IMR-90 (cell line): ENCODE measurements at regions not wholly inside any gene's neighbourhood (a gene's known extent, or its start where the extent isn't known, plus 50 kb on each side); places are given as distances from the start of the nearest gene placed in this dataset.

Experiments used
- ATAC-seq: fragments of 200-7000 bp; cut with Tn5 transposase; 2 replicates; pipeline ENCODE4 v1.9.1; 2020; ENCODE audit warnings: low read depth, mild to moderate bottlenecking, moderate library complexity
- BruUV-seq: library from RNA; stranded (reverse); fragments of 400-500 nt; replicated peaks from 2 replicates; lab custom pipeline; 2021; lab: Mats Ljungman, UMichigan
- CTCF ChIA-PET: fragments of 300-600 bp; formaldehyde crosslinking; extraction: SDS; loops from one replicate; lab custom pipeline; 2021; ENCODE audit warnings: antibody characterized with exemption; lab: Yijun Ruan, JAX
- POLR2A ChIA-PET: fragments of 300-600 bp; sonication (Branson Sonifier 250); formaldehyde crosslinking; loops from one replicate; lab custom pipeline; 2022; ENCODE audit warnings: antibody characterized with exemption; ENCODE audit not compliant: unreplicated experiment; lab: Charles Lee
- DNase-seq: peaks from one replicate; pipeline ENCODE4 v3.0.0; 2013
- H2AFZ ChIP-seq: replicated peaks from 2 replicates; pipeline ENCODE3; 2013; ENCODE audit warnings: low read length, mild to moderate bottlenecking; ENCODE audit not compliant: poor library complexity
- H2AK5ac ChIP-seq: 2 replicates; pipeline ENCODE4 v1.6.1; 2013; ENCODE audit warnings: low read depth, low read length, inconsistent platforms
- H2AK9ac ChIP-seq: replicated peaks from 2 replicates; pipeline ENCODE3; 2013; ENCODE audit warnings: mild to moderate bottlenecking, low read depth, low read length, moderate library complexity; ENCODE audit not compliant: poor library complexity
- H2BK120ac ChIP-seq: 2 replicates; pipeline ENCODE4 v1.6.1; 2013; ENCODE audit warnings: low read depth, low read length, inconsistent platforms
- H2BK15ac ChIP-seq: 3 replicates; pipeline ENCODE4 v1.6.1; 2013; ENCODE audit warnings: low read depth, low read length, inconsistent platforms
- H2BK20ac ChIP-seq: 2 replicates; pipeline ENCODE4 v1.6.1; 2013; ENCODE audit warnings: low read depth, mild to moderate bottlenecking, inconsistent platforms, low read length, moderate library complexity
- H2BK5ac ChIP-seq: 2 replicates; pipeline ENCODE4 v1.6.1; 2013; ENCODE audit warnings: mild to moderate bottlenecking, low read depth, low read length, inconsistent platforms; ENCODE audit not compliant: poor library complexity, severe bottlenecking
- H3K14ac ChIP-seq: replicated peaks from 2 replicates; pipeline ENCODE4 v1.6.1; 2013; ENCODE audit warnings: low read depth, low read length, inconsistent platforms
- H3K18ac ChIP-seq: 2 replicates; pipeline ENCODE4 v1.6.1; 2013; ENCODE audit warnings: low read depth, low read length, control low read depth
- H3K23ac ChIP-seq: 2 replicates; pipeline ENCODE4 v1.6.1; 2013; ENCODE audit warnings: low read depth, low read length, inconsistent platforms
- H3K27ac ChIP-seq: 2 replicates; pipeline ENCODE4 v1.5.1; 2013; ENCODE audit warnings: mild to moderate bottlenecking, control low read depth, low read length; ENCODE audit not compliant: insufficient read depth
- H3K27me3 ChIP-seq: 2 replicates; pipeline ENCODE4 v1.6.1; 2013; ENCODE audit warnings: low read length; ENCODE audit not compliant: control insufficient read depth, insufficient read depth
- H3K36me3 ChIP-seq: 2 replicates; pipeline ENCODE4 v1.6.1; 2013; ENCODE audit warnings: low read length, mixed read lengths; ENCODE audit not compliant: control insufficient read depth, insufficient read depth
- H3K4ac ChIP-seq: 2 replicates; pipeline ENCODE4 v1.6.1; 2013; ENCODE audit warnings: low read depth, low read length, inconsistent platforms
- H3K4me1 ChIP-seq: 2 replicates; pipeline ENCODE4 v1.6.1; 2013; ENCODE audit warnings: low read length, mixed read lengths; ENCODE audit not compliant: control insufficient read depth, insufficient read depth
- H3K4me2 ChIP-seq: 2 replicates; pipeline ENCODE4 v1.6.1; 2013; ENCODE audit warnings: low read depth, mild to moderate bottlenecking, control low read depth, low read length, moderate library complexity
- H3K4me3 ChIP-seq: 2 replicates; pipeline ENCODE4 v1.5.1; 2013; ENCODE audit warnings: low read depth, mild to moderate bottlenecking, control low read depth, low read length, moderate library complexity; ENCODE audit not compliant: insufficient read depth
- H3K56ac ChIP-seq: 2 replicates; pipeline ENCODE4 v1.6.1; 2013; ENCODE audit warnings: low read length, inconsistent platforms; ENCODE audit not compliant: insufficient read depth; ENCODE audit errors: extremely low read depth
- H3K79me1 ChIP-seq, 2 experiments: 2 replicates each; pipeline ENCODE4 v1.6.1; 2013; ENCODE audit warnings: low read length in 2 of 2, inconsistent platforms in 1 of 2, low read depth in 1 of 2
- H3K9ac ChIP-seq: 2 replicates; pipeline ENCODE4 v1.6.1; 2013; ENCODE audit warnings: low read depth, low read length, control low read depth
- H3K9me1 ChIP-seq: 2 replicates; pipeline ENCODE4 v1.6.1; 2013; ENCODE audit warnings: low read length, inconsistent platforms; ENCODE audit not compliant: insufficient read depth
- H3K9me3 ChIP-seq: 2 replicates; pipeline ENCODE4 v1.6.1; 2013; ENCODE audit warnings: low read length; ENCODE audit not compliant: control insufficient read depth, insufficient read depth
- H4K20me1 ChIP-seq: 2 replicates; pipeline ENCODE4 v1.6.1; 2013; ENCODE audit warnings: low read length, inconsistent platforms; ENCODE audit not compliant: insufficient read depth
- H4K5ac ChIP-seq: 2 replicates; pipeline ENCODE4 v1.6.1; 2013; ENCODE audit warnings: mild to moderate bottlenecking, low read depth, low read length, control low read depth
- H4K8ac ChIP-seq, 2 experiments: 2 replicates each; pipeline ENCODE4 v1.6.1; 2013; ENCODE audit warnings: low read depth in 2 of 2, low read length in 2 of 2, control low read depth in 1 of 2, inconsistent platforms in 1 of 2
- H4K91ac ChIP-seq: 2 replicates; pipeline ENCODE4 v1.6.1; 2013; ENCODE audit warnings: low read depth, low read length, inconsistent platforms; ENCODE audit not compliant: insufficient read depth
- BHLHE40 ChIP-seq: fragments of 150-350 bp; IDR thresholded peaks from 2 replicates; pipeline ENCODE4 v1.6.1; 2016; ENCODE audit warnings: mild to moderate bottlenecking, low read depth, low read length
- CEBPB ChIP-seq: IDR thresholded peaks from 2 replicates; pipeline ENCODE4 v1.6.1; 2012; ENCODE audit warnings: low read depth, low read length, improper control_type of control experiment
- CHD1 ChIP-seq: IDR thresholded peaks from 2 replicates; pipeline ENCODE4 v1.6.1; 2012; ENCODE audit warnings: low read depth, low read length, improper control_type of control experiment
- CTCF ChIP-seq: conservative IDR thresholded peaks from 2 replicates; pipeline ENCODE4 v1.5.1; 2012; ENCODE audit warnings: mild to moderate bottlenecking, low read depth, low read length, improper control_type of control experiment
- ELK1 ChIP-seq: fragments of 150-350 bp; IDR thresholded peaks from 2 replicates; pipeline ENCODE4 v1.6.1; 2016; ENCODE audit warnings: low read depth, mild to moderate bottlenecking, low read length, moderate library complexity, borderline replicate concordance
- FOS ChIP-seq: fragments of 150-350 bp; IDR thresholded peaks from 2 replicates; pipeline ENCODE4 v1.6.1; 2016; ENCODE audit warnings: low read depth, low read length
- MAFK ChIP-seq: IDR thresholded peaks from 2 replicates; pipeline ENCODE4 v1.6.1; 2012; ENCODE audit warnings: low read depth, low read length, improper control_type of control experiment
- MAZ ChIP-seq: IDR thresholded peaks from 2 replicates; pipeline ENCODE4 v1.6.1; 2012; ENCODE audit warnings: low read depth, mild to moderate bottlenecking, low read length, improper control_type of control experiment, moderate library complexity, borderline replicate concordance
- MXI1 ChIP-seq: IDR thresholded peaks from 2 replicates; pipeline ENCODE4 v1.6.1; 2012; ENCODE audit warnings: low read depth, mild to moderate bottlenecking, low read length, moderate library complexity, borderline replicate concordance
- NFE2L2 ChIP-seq: fragments of 150-350 bp; IDR thresholded peaks from 2 replicates; pipeline ENCODE4 v1.6.1; 2016; ENCODE audit warnings: low read depth, mild to moderate bottlenecking, low read length
- POLR2A ChIP-seq: IDR thresholded peaks from 2 replicates; pipeline ENCODE4 v1.6.1; 2012; ENCODE audit warnings: mild to moderate bottlenecking, low read depth, low read length
- RAD21 ChIP-seq: IDR thresholded peaks from 2 replicates; pipeline ENCODE4 v1.6.1; 2012; ENCODE audit warnings: low read length, improper control_type of control experiment
- RCOR1 ChIP-seq: IDR thresholded peaks from 2 replicates; pipeline ENCODE4 v1.6.1; 2012; ENCODE audit warnings: mild to moderate bottlenecking, low read length, improper control_type of control experiment; ENCODE audit not compliant: insufficient replicate concordance
- RFX5 ChIP-seq: IDR thresholded peaks from 2 replicates; pipeline ENCODE4 v1.8.0; 2012; ENCODE audit warnings: low read depth, mild to moderate bottlenecking, low read length, moderate library complexity
- SMC3 ChIP-seq: fragments of 150-350 bp; IDR thresholded peaks from 2 replicates; pipeline ENCODE4 v1.6.1; 2016; ENCODE audit warnings: low read depth, mild to moderate bottlenecking, antibody characterized with exemption, low read length, moderate library complexity
- USF2 ChIP-seq: fragments of 150-350 bp; IDR thresholded peaks from 2 replicates; pipeline ENCODE4 v1.6.1; 2017; ENCODE audit warnings: mild to moderate bottlenecking, antibody characterized with exemption, low read length, low read depth
- WGBS, 2 experiments: methylation state at CpG; one replicate each; pipeline versions ENCODE4 v1.1.5 to v1.1.7; 2013; ENCODE audit warnings: missing lambda C conversion rate in 2 of 2; ENCODE audit not compliant: insufficient read length in 1 of 2; ENCODE audit errors: extremely low coverage in 2 of 2; 5-methylcytosine and 5-hydroxymethylcytosine counted together
- dilution Hi-C: fragments of 300-500 bp; cut with HindIII; formaldehyde crosslinking; loops from one replicate; pipeline ENCODE4 v1.14.3; 2018; ENCODE audit warnings: low sequenced_read_pairs; ENCODE audit not compliant: unreplicated experiment
- in situ Hi-C: fragments of 300-500 bp; cut with MboI; formaldehyde crosslinking; loops from 3 replicates; pipeline ENCODE4 v1.14.3; 2019; ENCODE audit warnings: low sequenced_read_pairs, inconsistent platforms, mixed read lengths
- intact Hi-C: fragments of 100-400 bp; cut with micrococcal nuclease; formaldehyde crosslinking; loops from 2 replicates; pipeline ENCODE4 v1.10.0; 2022

- intact Hi-C loops (no loop called here), dilution Hi-C loops (no loop called here)
- TF ChIP-seq RFX5 (no peak), CEBPB (no peak), RAD21 (no peak), NFE2L2 (no peak), MXI1 (no peak), CHD1 (no peak), ELK1 (no peak), CTCF (no peak), SMC3 (no peak), USF2 (no peak), RCOR1 (no peak), FOS (no peak), BHLHE40 (no peak), MAFK (no peak), POLR2A (no peak), MAZ (no peak)
These were observed 418.9 kb downstream of the ZNF536 start for GRCh38 chr19:30791088-30791487.

More at GRCh38 chr19:30791088-30791487, 418.9 kb downstream of the ZNF536 start:
- no peaks in the 10 kb centered on the region for H4K20me1 ChIP-seq
- H3K56ac ChIP-seq = no peak overlapping the region
- no peak overlapping the region for H3K4me3 ChIP-seq
- no peak overlapping the region for H3K23ac ChIP-seq
- H3K27me3 ChIP-seq = no peaks in the 10 kb centered on the region
- no peaks in the 10 kb centered on the region for H3K9me1 ChIP-seq
- in situ Hi-C loops = no loop called here
- WGBS, 2 experiments = 0% methylated on average over 1 of the region's 13 CpGs; no CpG with 5 or more reads in 1 of the 2 experiments
- H2BK5ac ChIP-seq = no peak overlapping the region
- no peak overlapping the region for H3K9ac ChIP-seq
- H3K9me3 ChIP-seq = no peaks in the 10 kb centered on the region
- H3K4ac ChIP-seq = no peak overlapping the region
- H3K4me2 ChIP-seq = no peak overlapping the region
- no peak overlapping the region for H2AK5ac ChIP-seq
- no peak overlapping the region for H3K18ac ChIP-seq
- H3K4me1 ChIP-seq = no peaks in the 10 kb centered on the region
- H2AK9ac ChIP-seq = no peak overlapping the region
- no peak overlapping the region for H4K5ac ChIP-seq
- H3K79me1 ChIP-seq = no peaks in the 10 kb centered on the region
- BruUV-seq = no TSS peak
- DNase-seq = no peak
- POLR2A ChIA-PET = no interaction called here
- H3K27ac ChIP-seq = no peak overlapping the region
- no peaks in the 10 kb centered on the region for H3K36me3 ChIP-seq
- H2BK15ac ChIP-seq = no peak overlapping the region
- H3K14ac ChIP-seq = no peak overlapping the region
- H2BK120ac ChIP-seq = no peak overlapping the region
- no peak for ATAC-seq
- H2BK20ac ChIP-seq = no peak overlapping the region
- no peak overlapping the region for H4K91ac ChIP-seq
- H4K8ac ChIP-seq = no peak overlapping the region
- H2AFZ ChIP-seq = no peak overlapping the region
- CTCF ChIA-PET = no interaction called here
